ENCODE measurements at regions not wholly inside any gene's neighbourhood (a gene's known extent, or its start where the extent isn't known, plus 50 kb on each side); places are given as distances from the start of the nearest gene placed in this dataset.

GRCh38 chr2:72078773-72079172, 68.9 kb downstream of the CYP26B1 start:
- no peak for TF ChIP-seq CTCF (IDR thresholded peaks at IDR 0.05)

DNA sequence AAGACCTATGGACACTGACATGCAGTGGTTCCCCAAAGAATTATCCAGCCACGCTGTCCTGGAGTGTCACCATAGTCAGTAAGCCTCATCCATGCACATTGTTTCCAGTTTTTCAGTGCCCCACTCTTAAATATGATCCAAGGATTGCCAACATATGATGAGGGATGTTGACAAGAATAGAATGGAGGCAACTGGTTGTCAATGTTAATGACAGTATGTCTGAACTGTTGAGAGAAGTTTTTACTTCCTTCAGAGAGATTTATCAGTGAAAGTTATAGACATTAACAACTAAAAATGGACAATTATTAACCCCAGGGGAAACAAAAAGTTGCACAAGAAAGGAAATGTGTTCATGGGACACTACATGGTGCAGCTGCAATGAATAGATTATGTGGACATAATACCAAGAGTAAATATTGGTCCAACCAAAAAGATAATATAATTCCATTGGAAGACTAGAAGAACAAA, 69.9 kb downstream of the CYP26B1 start:
- TF ChIP-seq CTCF (IDR thresholded peaks at IDR 0.05) = no peak

GRCh38 chr2:72062336-72062735, 85.3 kb downstream of the CYP26B1 start:
- TF ChIP-seq CTCF (IDR thresholded peaks at IDR 0.05) = no peak

- TF ChIP-seq CTCF (IDR thresholded peaks at IDR 0.05) = no peak
These were observed 90.4 kb downstream of the CYP26B1 start for GRCh38 chr2:72057308-72057707.

DNA sequence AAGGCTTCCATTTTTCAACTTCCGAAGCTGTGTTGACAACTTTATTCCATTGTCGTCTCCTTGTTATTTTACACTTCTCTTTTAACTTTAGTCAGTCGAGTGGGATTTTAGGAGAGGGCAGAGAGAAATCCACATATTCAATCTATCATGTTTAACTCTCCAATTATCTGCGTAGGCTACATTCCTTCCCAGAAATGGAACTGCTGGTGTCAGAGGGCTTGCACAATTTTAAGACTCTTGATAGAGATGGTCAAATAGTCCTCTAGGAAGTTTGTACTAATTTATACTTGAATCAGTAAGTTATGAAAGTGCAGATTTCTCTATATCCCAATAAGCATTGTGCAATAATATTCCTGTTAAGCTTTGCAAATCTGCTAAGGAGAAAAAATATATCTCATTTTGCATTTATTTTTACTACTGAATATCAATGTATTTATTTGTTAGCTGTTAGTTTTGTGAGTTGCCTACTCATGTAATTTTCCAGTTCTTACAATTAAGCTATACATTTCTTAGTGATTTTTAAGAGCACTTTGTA, 95.6 kb downstream of the CYP26B1 start:
- TF ChIP-seq CTCF (IDR thresholded peaks at IDR 0.05) = no peak

DNA sequence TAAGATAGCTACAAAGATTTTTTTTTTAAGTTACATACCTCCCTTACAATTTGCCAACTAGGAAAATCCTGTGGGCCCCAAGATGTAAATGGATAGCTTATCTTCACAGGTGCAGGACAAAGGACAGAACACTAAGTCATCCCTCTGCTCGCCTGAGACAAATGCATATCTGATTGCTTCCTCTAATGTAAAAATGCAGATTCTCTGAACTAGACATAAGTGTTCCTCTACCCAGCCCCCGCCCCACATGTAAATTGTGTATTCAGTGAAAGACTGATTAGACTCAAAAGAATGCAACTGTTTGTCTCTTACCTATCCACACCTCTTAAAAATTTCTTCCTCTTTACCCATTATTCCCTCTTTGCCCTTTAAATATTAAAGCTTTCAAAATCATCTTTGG, 96.5 kb downstream of the CYP26B1 start:
- TF ChIP-seq CTCF (IDR thresholded peaks at IDR 0.05) = no peak

GRCh38 chr2:72050734-72051133, 96.9 kb downstream of the CYP26B1 start:
- TF ChIP-seq CTCF (IDR thresholded peaks at IDR 0.05) = no peak

DNA sequence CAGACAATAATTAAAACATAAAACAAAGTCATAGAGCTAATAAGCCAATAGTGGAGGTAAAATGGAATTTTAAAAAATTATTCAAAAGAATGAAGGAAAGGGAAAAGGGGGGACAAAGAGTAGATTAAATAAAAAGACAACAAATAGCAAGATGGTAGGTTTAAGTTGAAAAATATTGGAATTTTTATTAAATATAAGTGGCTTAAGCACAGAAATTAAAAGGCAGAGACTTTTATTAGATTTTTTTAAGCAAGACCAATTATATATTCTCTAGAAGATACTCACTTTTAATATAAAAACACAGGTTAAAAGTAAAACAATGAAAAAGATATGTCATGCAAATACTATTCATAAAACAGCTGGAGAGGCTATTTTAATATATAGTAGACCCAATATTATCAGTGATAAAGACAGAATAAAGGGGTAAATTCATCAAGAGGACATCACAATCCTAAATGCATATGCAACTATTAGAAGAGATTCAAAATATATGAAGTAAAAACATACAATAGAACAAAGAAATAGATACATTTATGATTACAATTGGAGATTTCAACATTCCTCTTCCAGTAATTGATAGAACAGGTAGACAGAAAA, 98.7 kb downstream of the CYP26B1 start:
- no peak for TF ChIP-seq CTCF (IDR thresholded peaks at IDR 0.05)
